Epithelial cell of esophagus (primary cell): ENCODE measurements at regions not wholly inside any gene's neighbourhood (a gene's known extent, or its start where the extent isn't known, plus 50 kb on each side); places are given as distances from the start of the nearest gene placed in this dataset.

ENCODE experiments used
- DNase-seq: peaks from one replicate; pipeline ENCODE4 v3.0.0; 2010; ENCODE audit warnings: low read depth
- H3K4me3 ChIP-seq: 2 replicates; pipeline ENCODE4 v1.5.1; 2011; ENCODE audit warnings: mild to moderate bottlenecking, low read length, control low read depth
- TF ChIP-seq, protein P1 (sequence below): IDR thresholded peaks from 2 replicates; pipeline ENCODE4 v1.5.1; 2011; ENCODE audit warnings: low read depth, mild to moderate bottlenecking, low read length, control low read depth, inconsistent platforms; ENCODE audit not compliant: insufficient read depth; ENCODE audit errors: missing control alignments

DNA sequence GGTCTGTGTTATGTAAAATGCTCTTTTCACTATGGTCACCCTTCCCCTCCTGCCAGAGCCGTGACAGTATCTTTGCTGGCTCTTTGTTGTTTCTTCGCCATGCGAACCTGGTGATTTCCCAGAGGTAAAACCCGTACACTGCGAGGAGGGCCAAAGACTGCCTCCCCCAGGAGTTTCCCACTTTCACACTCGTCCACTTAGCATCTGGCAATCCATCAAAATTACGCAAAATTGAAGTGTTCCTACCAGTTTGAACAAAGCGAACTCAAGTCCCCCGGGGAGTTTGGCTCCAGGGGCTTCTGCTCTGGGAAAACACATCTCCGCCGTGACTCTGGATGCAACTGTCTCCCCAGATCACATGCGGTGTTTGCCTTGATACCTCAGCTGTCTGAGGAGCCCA lies 239.9 kb downstream of the FAM43A start:
- DNase-seq: no peak
- TF ChIP-seq, protein P1, sequence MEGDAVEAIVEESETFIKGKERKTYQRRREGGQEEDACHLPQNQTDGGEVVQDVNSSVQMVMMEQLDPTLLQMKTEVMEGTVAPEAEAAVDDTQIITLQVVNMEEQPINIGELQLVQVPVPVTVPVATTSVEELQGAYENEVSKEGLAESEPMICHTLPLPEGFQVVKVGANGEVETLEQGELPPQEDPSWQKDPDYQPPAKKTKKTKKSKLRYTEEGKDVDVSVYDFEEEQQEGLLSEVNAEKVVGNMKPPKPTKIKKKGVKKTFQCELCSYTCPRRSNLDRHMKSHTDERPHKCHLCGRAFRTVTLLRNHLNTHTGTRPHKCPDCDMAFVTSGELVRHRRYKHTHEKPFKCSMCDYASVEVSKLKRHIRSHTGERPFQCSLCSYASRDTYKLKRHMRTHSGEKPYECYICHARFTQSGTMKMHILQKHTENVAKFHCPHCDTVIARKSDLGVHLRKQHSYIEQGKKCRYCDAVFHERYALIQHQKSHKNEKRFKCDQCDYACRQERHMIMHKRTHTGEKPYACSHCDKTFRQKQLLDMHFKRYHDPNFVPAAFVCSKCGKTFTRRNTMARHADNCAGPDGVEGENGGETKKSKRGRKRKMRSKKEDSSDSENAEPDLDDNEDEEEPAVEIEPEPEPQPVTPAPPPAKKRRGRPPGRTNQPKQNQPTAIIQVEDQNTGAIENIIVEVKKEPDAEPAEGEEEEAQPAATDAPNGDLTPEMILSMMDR: no peak
- H3K4me3 ChIP-seq: no peak overlapping the region

DNA sequence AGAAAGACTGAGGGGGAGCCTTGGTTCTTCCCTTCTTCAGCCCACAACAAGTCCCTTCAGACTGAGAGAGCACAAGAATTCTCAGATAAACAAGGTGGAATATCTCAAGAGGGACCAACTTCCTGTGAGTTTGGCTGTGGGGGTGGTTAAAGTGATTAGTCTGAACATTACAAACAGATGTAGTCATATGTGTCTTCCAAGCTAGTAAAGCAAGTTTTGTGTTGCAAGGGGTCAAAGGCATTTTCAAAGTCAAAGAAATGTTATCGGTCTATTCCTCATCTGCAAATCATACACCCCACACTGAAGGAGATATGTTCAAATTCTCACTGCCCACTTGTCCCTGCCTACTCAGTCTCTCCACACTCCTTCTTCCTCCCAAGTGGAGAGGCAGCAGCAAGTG lies 242.5 kb downstream of the FAM43A start:
- DNase-seq: peak; percentile 73
- TF ChIP-seq, protein P1: no peak
- H3K4me3 ChIP-seq: no peak overlapping the region

GRCh38 chr3:194928831-194929577 lies 243.3 kb downstream of the FAM43A start:
- H3K4me3 ChIP-seq: no peak overlapping the region
- TF ChIP-seq, protein P1: peak; percentile 39
- DNase-seq: no peak

DNA sequence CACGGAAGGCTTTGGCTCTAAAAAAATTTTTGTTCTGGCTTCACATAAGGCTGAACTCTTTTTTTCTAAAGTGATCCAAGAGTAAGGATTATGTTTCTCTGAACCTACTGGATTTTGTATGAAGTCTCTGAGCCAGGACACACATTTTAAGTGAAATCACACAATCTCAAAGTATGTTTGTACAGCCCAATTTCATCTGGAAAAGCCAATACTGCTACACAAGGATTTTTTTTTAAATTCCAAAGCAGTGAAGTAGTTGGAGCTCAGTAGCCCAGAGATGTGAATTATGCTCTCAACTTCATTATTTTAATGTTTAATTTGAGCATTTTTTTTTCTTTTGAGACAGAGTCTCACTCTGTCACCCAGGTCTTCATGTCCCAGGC lies 243.9 kb downstream of the FAM43A start:
- no peak overlapping the region for H3K4me3 ChIP-seq
- no peak for DNase-seq
- TF ChIP-seq, protein P1: no peak

DNA sequence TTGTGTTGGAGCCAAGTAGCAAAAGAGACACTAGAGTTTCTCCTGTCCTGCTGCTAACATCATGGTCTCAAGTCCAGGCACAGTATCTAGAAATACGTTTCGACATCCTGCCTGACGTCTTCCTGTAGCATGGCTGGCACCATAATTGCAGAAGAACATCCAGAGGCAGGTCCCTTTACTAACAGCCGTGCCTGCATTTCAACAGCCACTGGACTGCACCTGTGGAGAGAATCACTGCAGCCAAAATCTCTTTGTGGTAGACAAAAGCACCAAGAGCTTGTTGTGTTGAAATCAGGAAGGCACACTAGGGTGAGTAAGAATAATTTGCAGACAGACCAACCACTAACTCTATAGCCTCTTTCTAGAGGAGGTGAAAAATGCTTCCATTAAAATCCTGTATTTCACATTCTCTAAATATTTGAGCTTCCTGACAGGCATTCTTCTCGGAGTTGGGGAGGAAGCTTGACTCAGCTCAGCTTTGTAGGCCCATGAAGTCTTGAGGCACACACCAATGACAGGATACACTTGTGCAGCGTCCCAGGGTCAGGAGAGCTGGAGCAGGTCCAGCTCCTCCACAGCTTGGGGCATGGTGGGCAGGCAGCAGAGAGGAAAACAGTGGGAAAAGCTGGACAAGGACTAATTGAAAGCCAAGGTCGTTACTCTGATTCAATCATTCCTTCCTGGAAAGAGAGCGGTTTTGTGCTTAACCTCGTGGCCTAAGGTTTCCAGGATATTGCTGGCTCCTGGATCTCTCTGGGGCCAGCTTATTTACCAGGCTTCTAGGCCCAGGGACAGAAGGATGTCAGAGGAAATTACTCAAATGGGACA lies 244.9 kb downstream of the FAM43A start:
- TF ChIP-seq, protein P1: no peak
- peak; percentile 46 for DNase-seq
- no peak overlapping the region for H3K4me3 ChIP-seq

DNA sequence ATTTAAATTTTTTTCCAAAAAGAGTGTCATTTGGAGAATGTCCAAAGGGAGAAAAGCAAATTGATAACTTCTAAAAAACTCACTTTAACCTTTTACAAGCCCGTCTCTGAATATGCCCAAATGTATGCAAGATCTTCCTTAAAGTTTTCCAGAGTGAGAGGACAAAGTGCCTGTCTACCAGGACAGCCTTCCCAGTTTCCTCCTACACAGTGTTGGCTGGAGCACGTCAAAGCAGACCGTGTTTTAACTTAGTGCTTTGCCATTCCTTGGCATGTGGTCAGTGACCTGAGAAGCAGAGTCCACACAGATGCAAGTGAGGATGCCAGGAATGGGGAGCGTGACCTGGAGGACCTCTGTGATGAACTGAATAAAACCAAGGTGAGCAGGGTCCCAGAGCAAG lies 245.7 kb downstream of the FAM43A start:
- no peak for DNase-seq
- TF ChIP-seq, protein P1: no peak
- H3K4me3 ChIP-seq: no peak overlapping the region

- H3K4me3 ChIP-seq: no peak overlapping the region
- no peak for DNase-seq
- TF ChIP-seq, protein P1: no peak
Measured at GRCh38 chr3:194931865-194932264, 246.2 kb downstream of the FAM43A start.
